ENCODE measurements at regions not wholly inside any gene's neighbourhood (a gene's known extent, or its start where the extent isn't known, plus 50 kb on each side); places are given as distances from the start of the nearest gene placed in this dataset.

DNA sequence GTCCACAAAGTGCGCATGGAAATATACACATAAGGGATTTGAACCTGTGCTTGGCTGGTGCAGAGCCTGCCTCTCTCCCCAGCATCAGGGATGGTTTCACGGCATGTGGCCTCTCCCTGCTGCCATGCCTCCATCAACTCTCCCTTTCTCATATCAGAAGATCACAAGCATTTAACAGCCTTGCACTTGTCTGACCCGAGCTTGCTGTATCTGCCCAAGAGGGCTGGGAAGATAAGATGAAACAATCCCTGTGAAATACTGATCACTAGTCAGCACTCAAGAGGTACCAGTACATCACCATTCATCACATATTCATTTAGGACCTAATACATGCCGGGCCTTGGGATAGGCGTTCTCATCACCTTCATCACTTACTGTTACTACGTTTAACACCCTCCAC is 107.6 kb upstream of the ARHGEF3 start:
- in situ Hi-C loops (cut with HindIII; ENCODE audit: low pct_ligation_motif_present, low sequenced_read_pairs) = no loop called here
- H3K27me3 ChIP-seq (replicated peaks) = no peaks in the 10 kb centered on the region
- no peaks in the 10 kb centered on the region for H3K36me3 ChIP-seq (replicated peaks)
- no peak overlapping the region for H3K27ac ChIP-seq
- DNase-seq = no peak
- TF ChIP-seq CTCF (IDR thresholded peaks at IDR 0.05; ENCODE audit: low read depth, low read length, missing control alignments) = no peak
- no peak overlapping the region for H3K4me3 ChIP-seq (ENCODE audit: low read depth, low read length)

DNA sequence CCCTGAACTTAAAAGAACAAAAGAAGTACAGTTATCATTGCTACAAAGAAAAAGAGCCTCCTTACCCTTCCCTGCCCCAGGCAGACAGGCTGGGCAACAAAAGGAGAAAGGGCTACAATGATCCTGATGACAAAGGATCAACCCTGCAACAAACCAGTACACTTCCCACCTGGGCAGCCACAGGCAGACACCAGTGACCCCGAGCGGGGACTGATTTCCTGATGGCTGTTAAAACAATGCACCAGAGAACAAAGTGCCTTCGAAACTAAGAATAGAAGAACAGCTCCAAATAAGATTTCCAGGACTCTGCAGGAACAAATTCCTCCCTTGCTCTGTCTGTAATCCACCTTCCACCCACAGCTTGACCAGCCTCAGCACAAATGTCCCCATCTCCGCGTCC is 106.3 kb upstream of the ARHGEF3 start:
- in situ Hi-C loops (cut with HindIII; ENCODE audit: low pct_ligation_motif_present, low sequenced_read_pairs) = no loop called here
- no peak overlapping the region for H3K27ac ChIP-seq
- no peak overlapping the region for H3K4me3 ChIP-seq (ENCODE audit: low read depth, low read length)
- H3K27me3 ChIP-seq (replicated peaks) = no peaks in the 10 kb centered on the region
- no peaks in the 10 kb centered on the region for H3K36me3 ChIP-seq (replicated peaks)
- DNase-seq = no peak
- no peak for TF ChIP-seq CTCF (IDR thresholded peaks at IDR 0.05; ENCODE audit: low read depth, low read length, missing control alignments)

- Histone ChIP-seq H3K4me3 (ENCODE audit: low read depth, low read length) (no peak overlapping the region), H3K27me3 (replicated peaks) (no peaks in the 10 kb centered on the region)
- TF ChIP-seq CTCF (IDR thresholded peaks at IDR 0.05; ENCODE audit: low read depth, low read length, missing control alignments) = no peak
Observed at GRCh38 chr3:56904552-56905215, 102.9 kb upstream of the ARHGEF3 start.

GRCh38 chr3:56903231-56903782 is 101.6 kb upstream of the ARHGEF3 start:
- TF ChIP-seq CTCF (IDR thresholded peaks at IDR 0.05; ENCODE audit: low read depth, low read length, missing control alignments) = no peak
- no peak for DNase-seq
- Histone ChIP-seq H3K27me3 (replicated peaks) (no peaks in the 10 kb centered on the region), H3K36me3 (replicated peaks) (no peaks in the 10 kb centered on the region), H3K27ac (no peak overlapping the region), H3K4me3 (ENCODE audit: low read depth, low read length) (no peak overlapping the region)
- in situ Hi-C loops (cut with HindIII; ENCODE audit: low pct_ligation_motif_present, low sequenced_read_pairs) = no loop called here

More at GRCh38 chr3:56904552-56905215, 102.9 kb upstream of the ARHGEF3 start:
- DNase-seq = no peak
- in situ Hi-C loops (cut with HindIII; ENCODE audit: low pct_ligation_motif_present, low sequenced_read_pairs) = no loop called here
- H3K36me3 ChIP-seq (replicated peaks) = no peaks in the 10 kb centered on the region
- H3K27ac ChIP-seq = no peak overlapping the region

- H3K27ac ChIP-seq = no peak overlapping the region
- H3K27me3 ChIP-seq (replicated peaks) = no peaks in the 10 kb centered on the region
- no peak overlapping the region for H3K4me3 ChIP-seq (ENCODE audit: low read depth, low read length)
- TF ChIP-seq CTCF (IDR thresholded peaks at IDR 0.05; ENCODE audit: low read depth, low read length, missing control alignments) = no peak
- no peak for DNase-seq
- in situ Hi-C loops (cut with HindIII; ENCODE audit: low pct_ligation_motif_present, low sequenced_read_pairs) = no loop called here
- H3K36me3 ChIP-seq (replicated peaks) = no peaks in the 10 kb centered on the region
Observed at GRCh38 chr3:56902468-56903160, 100.9 kb upstream of the ARHGEF3 start.
